GM23338 (cell line): ENCODE measurements at regions not wholly inside any gene's neighbourhood (a gene's known extent, or its start where the extent isn't known, plus 50 kb on each side); places are given as distances from the start of the nearest gene placed in this dataset.

Experiments
- CREB1 ChIP-seq: fragments of 250-450 bp; sonication (Bioruptor Pico); IDR thresholded peaks from 2 replicates; pipeline ENCODE4 v1.5.0; 2020; ENCODE audit warnings: low read depth, mild to moderate bottlenecking, moderate library complexity
- CTCF ChIP-seq, 2 experiments: fragments of 200-600 bp in 1 of 2; sonication (generic) in 1 of 2; conservative IDR thresholded peaks; 2 replicates each; pipeline versions ENCODE4 v1.5.1 to v1.6.1; 2016 to 2017; ENCODE audit warnings: antibody characterized with exemption in 2 of 2, low read depth in 2 of 2, mild to moderate bottlenecking in 2 of 2, moderate library complexity in 1 of 2
- EZH2 ChIP-seq: fragments of 200-600 bp; sonication (generic); IDR thresholded peaks from one replicate; pipeline ENCODE4 v1.8.0; 2017; ENCODE audit warnings: antibody characterized with exemption, mild to moderate bottlenecking, low read depth; ENCODE audit not compliant: unreplicated experiment
- EZH2phosphoT487 ChIP-seq: fragments of 200-600 bp; sonication (generic); IDR thresholded peaks from one replicate; pipeline ENCODE4 v1.8.1; 2018; ENCODE audit warnings: antibody characterized with exemption; ENCODE audit not compliant: unreplicated experiment
- JUNB ChIP-seq: IDR thresholded peaks from one replicate; pipeline ENCODE4 v1.6.1; 2016; ENCODE audit warnings: antibody characterized with exemption; ENCODE audit not compliant: unreplicated experiment
- NANOG ChIP-seq: IDR thresholded peaks from 2 replicates; pipeline ENCODE4 v1.6.1; 2016; ENCODE audit warnings: antibody characterized with exemption, borderline replicate concordance
- POLR2AphosphoS5 ChIP-seq: IDR thresholded peaks from 2 replicates; pipeline ENCODE4 v1.6.1; 2016; ENCODE audit warnings: antibody characterized with exemption, low read depth
- REST ChIP-seq: IDR thresholded peaks from one replicate; pipeline ENCODE4 v1.6.1; 2018; ENCODE audit warnings: antibody characterized with exemption; ENCODE audit not compliant: unreplicated experiment
- STAT1 ChIP-seq: IDR thresholded peaks from one replicate; pipeline ENCODE4 v1.6.1; 2016; ENCODE audit warnings: antibody characterized with exemption; ENCODE audit not compliant: unreplicated experiment
- ZNF114 ChIP-seq: fragments of 250-450 bp; sonication (Bioruptor Pico); IDR thresholded peaks from 2 replicates; pipeline ENCODE4 v1.5.0; 2020; ENCODE audit warnings: mild to moderate bottlenecking, moderate library complexity
- ZNF331 ChIP-seq: fragments of 250-450 bp; sonication (Bioruptor Pico); IDR thresholded peaks from 2 replicates; pipeline ENCODE4 v1.5.0; 2020; ENCODE audit warnings: low read depth, mild to moderate bottlenecking, moderate library complexity
- ZNF462 ChIP-seq: fragments of 250-450 bp; sonication (Bioruptor Pico); IDR thresholded peaks from 2 replicates; pipeline ENCODE4 v1.5.0; 2020; ENCODE audit warnings: mild to moderate bottlenecking, moderate library complexity

- TF ChIP-seq CTCF (conservative IDR thresholded peaks at IDR 0.05; ENCODE audit: low read depth in 2 of 2) (no peak), REST (no peak), EZH2 (no peak), EZH2phosphoT487 (no peak), POLR2AphosphoS5 (no peak), CREB1 (no peak), ZNF331 (no peak), JUNB (no peak), STAT1 (no peak), ZNF114 (CRISPR knock-in tag) (no peak), ZNF462 (CRISPR knock-in tag) (no peak), NANOG (no peak)
Measured at GRCh38 chrX:131944936-131945902, 77.9 kb upstream of the STK26 start.
